D721Med (cell line): ENCODE measurements at regions not wholly inside any gene's neighbourhood (a gene's known extent, or its start where the extent isn't known, plus 50 kb on each side); places are given as distances from the start of the nearest gene placed in this dataset.
"Not testable (repeated sequence)": the region's sequence is repeated elsewhere in the genome, so short reads cannot be mapped to it uniquely, and the experiment has no call there.

Source experiments
- DNase-seq: peaks from one replicate; pipeline ENCODE4 v3.0.0; 2011; ENCODE audit warnings: low spot score; ENCODE audit not compliant: insufficient read length
- FAIRE-seq: peaks from 2 replicates; lab custom pipeline; 2011; peaks lifted over from hg19 to GRCh38; lab: Jason Lieb, UNC
- TF ChIP-seq, protein P1 (sequence below): IDR thresholded peaks from 2 replicates; pipeline ENCODE4 v1.5.1; 2012; ENCODE audit warnings: mild to moderate bottlenecking, control low read depth; ENCODE audit not compliant: insufficient read depth; ENCODE audit errors: missing control alignments

GRCh38 chr2:128416806-128417205 lies 98.1 kb upstream of the HS6ST1 start:
- FAIRE-seq, result no peak
- DNase-seq, result no peak
- TF ChIP-seq, protein P1, sequence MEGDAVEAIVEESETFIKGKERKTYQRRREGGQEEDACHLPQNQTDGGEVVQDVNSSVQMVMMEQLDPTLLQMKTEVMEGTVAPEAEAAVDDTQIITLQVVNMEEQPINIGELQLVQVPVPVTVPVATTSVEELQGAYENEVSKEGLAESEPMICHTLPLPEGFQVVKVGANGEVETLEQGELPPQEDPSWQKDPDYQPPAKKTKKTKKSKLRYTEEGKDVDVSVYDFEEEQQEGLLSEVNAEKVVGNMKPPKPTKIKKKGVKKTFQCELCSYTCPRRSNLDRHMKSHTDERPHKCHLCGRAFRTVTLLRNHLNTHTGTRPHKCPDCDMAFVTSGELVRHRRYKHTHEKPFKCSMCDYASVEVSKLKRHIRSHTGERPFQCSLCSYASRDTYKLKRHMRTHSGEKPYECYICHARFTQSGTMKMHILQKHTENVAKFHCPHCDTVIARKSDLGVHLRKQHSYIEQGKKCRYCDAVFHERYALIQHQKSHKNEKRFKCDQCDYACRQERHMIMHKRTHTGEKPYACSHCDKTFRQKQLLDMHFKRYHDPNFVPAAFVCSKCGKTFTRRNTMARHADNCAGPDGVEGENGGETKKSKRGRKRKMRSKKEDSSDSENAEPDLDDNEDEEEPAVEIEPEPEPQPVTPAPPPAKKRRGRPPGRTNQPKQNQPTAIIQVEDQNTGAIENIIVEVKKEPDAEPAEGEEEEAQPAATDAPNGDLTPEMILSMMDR, result no peak

DNA sequence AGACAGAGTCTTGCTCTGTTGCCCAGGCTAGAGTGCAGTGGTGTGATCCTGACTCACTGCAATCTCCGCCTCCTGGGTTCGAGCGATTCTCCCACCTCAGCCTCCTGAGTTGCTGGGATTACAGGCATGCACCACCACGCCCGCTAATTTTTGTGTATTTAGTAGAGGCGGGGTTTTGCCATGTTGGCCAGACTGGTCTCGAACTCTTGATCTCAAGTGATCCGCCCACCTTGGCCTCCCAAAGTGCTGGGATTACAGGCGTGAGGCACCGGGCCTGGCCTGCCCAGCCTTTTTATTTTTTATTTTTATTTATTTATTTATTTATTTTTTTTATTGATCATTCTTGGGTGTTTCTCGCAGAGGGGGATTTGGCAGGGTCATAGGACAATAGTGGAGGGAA lies 98.6 kb upstream of the HS6ST1 start:
- not testable (repeated sequence) for FAIRE-seq, DNase-seq

DNA sequence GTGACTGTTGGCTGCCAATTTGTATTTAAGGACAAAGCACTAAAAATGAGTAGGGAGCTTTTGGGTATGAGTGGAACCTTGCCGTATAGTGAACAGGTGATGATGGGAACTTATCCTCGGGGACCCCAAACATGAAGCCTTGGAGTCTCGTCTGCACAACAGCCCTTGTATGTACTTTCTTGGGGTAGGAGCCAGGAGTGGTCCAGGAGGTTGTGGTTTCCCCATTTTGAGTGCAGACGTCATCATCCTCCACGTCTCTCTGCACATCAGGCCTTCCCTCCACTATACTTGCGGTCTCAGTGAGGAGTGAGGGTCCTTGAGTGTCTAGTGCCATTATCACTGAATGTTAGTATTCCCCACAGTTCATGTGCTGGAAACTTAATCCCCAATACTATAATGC lies 101.5 kb upstream of the HS6ST1 start:
- DNase-seq, result no peak
- no peak for FAIRE-seq
- TF ChIP-seq, protein P1, result no peak

DNA sequence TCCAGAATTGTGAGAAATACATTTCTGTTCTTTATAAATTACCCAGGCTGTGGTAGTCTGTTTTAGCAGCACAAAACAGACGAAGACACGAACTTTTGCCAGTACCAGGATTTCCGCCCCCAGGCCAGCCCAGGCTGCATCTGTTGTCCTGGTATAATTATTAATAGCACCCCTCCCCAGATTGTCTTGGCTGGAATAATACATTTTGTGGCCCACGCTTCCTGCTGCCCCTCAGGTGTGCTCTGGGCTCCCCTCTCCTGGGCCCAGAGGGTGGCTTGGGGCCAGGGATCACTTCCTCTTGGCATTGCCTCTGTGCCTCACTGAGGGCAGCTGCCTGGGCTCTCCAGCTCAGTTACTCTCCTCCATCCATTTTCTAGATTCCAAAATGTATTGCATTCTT lies 102.1 kb upstream of the HS6ST1 start:
- no peak for FAIRE-seq

GRCh38 chr2:128421286-128421685 lies 102.6 kb upstream of the HS6ST1 start:
- no peak for FAIRE-seq
- TF ChIP-seq, protein P1, result no peak
- no peak for DNase-seq

More for the DNA sequence above, 102.1 kb upstream of the HS6ST1 start:
- no peak for DNase-seq
- TF ChIP-seq, protein P1, result no peak

- DNase-seq (no peak), FAIRE-seq (no peak)
- TF ChIP-seq, protein P1, result no peak
Measured at GRCh38 chr2:128421861-128422311, 103.2 kb upstream of the HS6ST1 start.

- DNase-seq (no peak), FAIRE-seq (no peak)
- TF ChIP-seq, protein P1, result no peak
Measured at GRCh38 chr2:128422571-128422970, 103.9 kb upstream of the HS6ST1 start.

DNA sequence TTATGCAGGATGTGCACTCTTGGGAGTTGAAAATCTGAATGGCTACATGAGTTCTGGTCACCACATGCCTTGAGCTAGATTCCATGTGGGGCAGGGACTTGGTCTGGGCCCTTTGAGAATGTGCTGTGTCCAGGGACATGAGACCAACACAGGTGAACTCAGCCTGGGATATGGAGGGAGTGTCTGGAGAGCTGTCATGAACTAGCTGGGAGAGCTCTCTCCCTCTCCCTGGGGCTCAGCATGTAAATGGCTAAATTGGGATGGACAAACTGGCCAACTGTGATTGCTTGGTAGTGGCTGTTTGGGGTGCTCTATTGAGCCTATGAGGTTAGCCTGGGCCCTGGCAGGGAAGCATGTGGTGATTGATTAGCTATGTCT lies 105.1 kb upstream of the HS6ST1 start:
- FAIRE-seq, result no peak
- DNase-seq, result no peak
- TF ChIP-seq, protein P1, result no peak
